ENCODE measurements at regions not wholly inside any gene's neighbourhood (a gene's known extent, or its start where the extent isn't known, plus 50 kb on each side); places are given as distances from the start of the nearest gene placed in this dataset.
"Not testable (repeated sequence)": the region's sequence is repeated elsewhere in the genome, so short reads cannot be mapped to it uniquely, and the experiment has no call there.

DNA sequence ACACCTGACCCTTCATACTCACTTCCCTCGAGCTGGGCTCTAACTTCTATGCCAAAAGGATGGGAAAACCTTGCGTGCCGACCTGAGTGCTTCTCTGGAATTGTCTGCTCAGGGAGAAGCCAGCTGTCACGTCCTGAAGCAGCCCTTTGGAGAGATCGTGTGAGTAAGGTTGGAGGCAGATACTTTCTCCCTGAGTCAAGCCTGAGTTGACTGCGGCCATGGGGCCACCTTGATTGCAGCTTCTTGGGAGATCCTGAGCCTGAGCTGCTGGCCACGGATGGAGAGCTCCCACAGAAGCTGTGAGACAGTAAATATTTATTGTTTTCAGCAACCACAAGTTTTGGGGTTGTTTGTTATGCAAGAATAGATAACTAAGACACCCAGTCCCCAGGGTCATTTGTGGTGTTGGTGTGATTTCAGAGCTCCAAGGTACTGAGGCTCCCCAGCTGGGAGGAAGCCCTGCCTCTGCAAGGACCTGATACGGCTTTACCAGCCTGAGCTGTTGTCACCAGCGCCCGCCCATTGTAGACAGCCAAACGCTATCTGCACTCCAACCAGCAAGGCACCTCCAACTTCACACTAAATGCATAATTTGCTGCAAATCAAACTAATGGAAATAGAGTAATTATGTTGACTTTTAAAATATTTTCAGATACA lies 531.6 kb downstream of the PTPRU start:
- no peak for DNase-seq (ENCODE audit: low spot score)

DNA sequence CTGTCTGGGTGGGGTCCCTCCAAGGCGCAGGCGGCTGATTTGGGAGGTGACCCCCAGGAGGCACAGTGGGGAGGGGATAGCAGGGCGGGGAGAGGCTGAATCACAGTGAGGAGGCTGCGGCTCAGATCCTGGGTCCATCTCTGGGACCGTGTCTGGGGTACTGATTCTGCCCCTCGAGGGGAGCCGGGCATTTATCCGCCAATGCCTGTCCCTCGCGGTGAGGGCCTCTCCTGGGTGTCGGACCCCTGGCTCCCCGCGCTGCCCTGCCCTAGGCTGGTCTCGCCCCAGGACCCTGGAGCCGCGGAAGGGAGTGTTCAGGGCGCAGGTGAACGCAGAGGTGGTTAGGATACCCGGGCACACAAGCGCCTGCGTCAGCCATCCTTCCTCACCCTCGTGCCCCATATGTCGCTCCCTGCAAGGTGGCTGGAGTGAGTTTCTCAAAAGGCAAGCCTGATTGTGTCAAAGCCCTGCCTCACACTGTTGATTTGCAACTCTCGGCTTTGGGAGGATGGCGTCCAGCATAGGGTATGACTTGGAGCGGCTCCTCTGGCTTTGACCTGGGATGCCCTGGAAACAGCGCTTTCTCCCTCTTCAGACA lies 530.9 kb downstream of the PTPRU start:
- no peak for DNase-seq (ENCODE audit: low spot score)

DNA sequence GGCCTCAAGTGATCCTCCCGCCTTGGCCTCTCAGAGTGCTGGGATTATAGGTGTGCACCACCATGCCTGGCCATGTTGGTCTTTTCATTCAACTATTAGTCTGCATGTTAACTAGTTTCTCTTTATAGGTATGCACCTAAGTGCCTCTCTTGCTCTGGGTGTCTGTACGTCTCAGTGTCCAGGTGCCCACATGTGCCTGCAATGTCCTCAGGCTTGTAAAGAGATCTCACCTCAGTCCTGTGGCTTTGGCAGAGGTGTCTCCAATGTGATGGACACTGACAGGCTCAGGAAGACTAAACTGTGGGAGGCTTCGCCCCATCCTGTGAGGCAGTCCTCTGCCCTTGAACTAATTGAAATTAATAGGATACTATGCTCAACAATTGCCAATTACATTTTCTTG lies 526.3 kb downstream of the PTPRU start:
- no peak for DNase-seq (ENCODE audit: low spot score)

DNA sequence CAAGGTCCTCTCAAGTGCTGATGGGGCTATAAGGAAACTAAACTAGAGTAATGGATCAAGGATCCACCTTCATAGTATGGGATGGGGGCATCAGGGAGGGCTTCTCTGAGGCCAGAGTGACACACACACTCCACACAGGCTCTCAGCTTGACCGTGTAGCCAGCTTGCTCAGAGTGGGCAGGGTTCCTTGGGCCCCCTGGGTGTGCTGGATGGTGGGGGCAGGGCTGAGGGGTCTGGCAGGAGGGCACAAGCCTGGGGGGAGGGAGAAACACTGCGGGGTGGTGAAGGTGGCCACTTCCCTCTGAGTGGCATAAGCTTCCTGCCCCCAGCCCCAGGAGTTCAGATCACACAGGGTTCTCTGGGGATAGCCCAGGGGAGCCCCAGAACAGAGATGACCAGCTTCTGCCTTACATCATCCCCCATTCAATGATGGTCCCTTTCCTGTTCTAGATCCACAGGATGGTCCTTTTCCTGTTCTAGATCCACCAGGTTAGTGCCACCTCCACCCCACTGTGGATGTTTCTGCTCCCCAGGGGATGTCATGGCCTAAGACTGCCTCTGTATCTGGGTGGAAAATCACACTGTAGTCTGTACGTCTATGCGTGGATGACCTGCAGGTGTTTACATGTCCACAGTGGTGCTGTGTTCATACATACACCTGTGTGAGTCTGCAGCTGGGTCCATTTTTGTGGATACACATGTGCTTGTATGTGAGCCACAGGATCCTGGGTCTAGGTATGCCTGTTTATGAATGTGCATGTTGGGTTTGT lies 525.0 kb downstream of the PTPRU start:
- DNase-seq (ENCODE audit: low spot score): no peak

DNA sequence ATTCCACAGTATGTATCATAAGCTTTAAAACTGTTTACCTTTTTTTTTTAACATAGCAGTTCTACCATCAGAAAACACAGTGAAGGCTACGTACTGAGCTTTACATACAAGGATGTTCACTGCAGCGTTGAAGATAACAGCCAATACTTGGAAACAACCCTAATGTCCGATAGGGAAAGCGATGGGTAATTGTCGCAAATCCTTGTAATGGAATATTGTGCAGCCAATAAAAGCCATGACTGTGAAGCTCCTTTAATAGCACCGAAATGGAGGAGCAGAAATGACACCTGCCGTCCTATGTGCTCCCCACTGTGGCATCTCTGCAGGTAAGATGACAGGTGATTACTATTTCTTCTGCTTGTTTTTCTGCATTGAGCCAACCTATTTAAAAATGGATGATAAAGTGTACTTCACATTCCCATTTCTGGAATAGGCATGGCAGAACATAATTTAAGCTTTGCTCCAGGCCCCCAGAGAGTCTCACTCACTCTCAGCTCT lies 523.8 kb downstream of the PTPRU start:
- no peak for DNase-seq (ENCODE audit: low spot score)

DNA sequence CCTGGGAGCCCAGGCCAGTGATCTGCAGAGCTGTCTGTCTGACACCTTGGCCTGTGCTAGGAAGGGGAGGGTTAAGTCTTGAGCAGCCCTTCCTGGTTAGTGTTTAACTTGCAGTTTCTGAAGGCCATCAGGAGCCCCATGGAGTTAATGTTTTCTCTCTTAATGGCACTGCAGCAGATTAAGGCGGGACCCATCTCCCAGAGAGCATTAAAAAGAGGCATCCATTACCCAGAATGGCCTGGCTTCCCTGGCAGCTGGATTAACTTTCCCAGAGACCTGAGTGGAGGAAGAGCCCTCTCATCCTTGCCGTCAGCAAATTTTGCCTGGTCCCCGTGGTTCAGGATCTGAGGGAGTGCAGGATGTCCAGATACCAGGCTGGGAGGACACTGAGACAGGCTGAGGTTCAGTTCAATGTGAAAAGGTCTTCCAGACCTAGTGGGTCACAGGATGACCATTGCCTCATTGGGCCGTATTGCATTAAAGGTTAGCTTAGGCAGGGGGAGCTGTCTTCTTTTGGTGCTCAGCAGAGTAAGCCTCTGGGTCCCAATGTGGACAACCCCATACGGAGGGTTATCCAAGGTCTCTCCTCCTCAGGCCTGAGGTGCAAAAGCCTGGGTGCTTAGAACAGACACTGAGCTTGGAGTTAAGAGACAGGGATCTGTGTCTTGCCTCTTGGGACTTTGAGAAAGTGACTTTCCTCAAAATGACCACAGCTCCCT lies 522.6 kb downstream of the PTPRU start:
- DNase-seq (ENCODE audit: low spot score): no peak

DNA sequence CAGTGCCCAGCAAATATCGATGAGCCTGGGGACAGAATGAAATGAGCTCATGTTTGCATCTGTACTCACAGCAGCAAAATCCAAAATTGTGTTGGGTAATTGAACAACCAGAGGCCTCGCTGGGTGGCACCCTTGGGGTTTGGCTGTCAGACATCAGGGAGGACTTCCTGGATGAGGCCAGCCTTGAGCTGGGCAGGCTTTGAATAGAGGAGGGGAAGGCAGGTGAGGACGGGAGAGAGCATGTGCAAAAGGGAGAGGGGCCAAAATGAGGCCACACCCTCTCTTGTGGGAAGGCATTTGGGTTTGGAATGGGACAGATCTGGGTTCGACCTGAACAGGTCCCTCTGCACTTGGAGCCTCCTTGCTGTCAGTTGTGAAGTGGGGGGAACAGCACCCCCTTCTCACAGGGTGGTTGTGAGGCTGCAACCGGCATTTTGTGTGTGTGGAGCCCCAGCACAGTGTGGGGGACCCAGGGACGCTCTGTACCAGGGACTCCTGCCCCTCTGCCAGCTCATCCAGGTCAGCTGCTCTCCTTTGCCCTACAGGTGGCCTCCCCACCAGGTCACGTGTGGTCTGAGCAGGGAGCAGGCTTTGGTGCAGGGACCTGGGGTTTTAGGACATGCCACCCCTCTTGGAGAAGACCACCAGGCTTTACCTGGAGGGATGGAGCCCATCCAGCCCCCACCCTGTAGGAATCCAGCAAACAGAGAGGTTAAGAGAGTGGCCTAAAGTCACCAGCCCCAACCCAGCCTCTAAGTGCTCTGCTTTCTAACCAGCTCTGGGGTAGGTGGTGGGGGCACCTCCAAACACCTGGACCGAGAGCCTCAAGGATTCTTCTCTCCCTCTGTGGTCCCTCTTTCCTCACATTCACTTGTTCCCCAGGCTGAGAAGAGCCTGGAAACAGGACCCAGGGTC lies 521.8 kb downstream of the PTPRU start:
- no peak for DNase-seq (ENCODE audit: low spot score)

DNA sequence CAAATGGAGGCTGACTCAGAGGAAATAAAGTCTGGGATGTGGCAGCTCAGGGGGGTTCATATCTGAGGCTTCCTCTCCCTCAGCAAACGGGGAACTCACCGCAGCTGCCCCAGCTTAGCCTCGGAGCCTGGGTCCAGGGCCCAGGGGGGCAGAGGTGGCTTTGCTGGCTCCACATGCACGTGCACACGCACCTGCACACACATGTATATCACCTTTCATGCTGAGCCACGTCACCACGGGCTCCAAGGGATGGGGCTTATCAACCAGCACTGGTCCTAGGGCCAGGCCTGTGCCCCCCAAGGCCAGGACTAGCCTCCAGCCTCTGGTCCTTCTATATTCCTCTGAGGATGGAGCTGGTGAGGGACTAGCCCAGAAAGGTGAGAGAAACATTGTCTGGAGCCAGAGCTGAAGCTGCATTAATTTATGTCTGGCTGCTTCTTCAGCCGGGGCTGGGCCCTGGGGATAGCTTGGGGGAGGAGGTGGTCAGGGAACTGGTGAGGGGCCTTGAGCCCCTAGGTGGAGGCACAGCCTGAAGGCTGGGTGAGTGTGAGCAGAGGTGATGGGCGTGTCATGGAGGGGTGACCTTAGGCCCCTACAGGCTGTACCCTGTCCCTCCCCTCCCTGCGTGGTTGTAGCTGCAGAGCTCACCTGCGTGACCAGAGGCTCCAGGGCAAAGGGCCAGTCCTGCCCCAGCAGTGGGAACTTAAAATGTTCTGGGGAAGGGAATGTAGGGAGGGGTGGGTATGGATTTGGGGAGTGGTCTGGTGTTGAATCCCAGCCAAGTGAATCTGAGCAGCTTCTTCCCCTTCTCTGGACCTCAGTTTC lies 520.8 kb downstream of the PTPRU start:
- DNase-seq (ENCODE audit: low spot score): no peak

DNA sequence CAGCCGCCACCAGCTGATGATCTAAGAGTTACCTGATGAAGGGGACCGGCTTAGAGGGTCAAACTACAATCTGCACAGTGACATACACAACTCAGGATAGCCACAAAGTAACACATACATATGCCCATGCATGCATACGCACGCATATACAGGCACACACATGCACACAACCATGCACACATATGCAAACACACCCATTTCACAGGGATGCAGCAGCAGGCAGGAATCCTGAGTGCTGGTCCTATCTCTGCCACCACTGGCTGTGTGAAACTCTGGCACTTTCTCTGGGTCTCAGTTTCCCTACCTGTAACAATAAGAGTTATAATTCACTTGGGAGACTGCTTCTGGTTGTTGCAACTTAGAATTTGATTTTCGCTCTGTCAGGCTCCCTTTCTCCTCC lies 520.2 kb downstream of the PTPRU start:
- DNase-seq (ENCODE audit: low spot score): no peak

DNA sequence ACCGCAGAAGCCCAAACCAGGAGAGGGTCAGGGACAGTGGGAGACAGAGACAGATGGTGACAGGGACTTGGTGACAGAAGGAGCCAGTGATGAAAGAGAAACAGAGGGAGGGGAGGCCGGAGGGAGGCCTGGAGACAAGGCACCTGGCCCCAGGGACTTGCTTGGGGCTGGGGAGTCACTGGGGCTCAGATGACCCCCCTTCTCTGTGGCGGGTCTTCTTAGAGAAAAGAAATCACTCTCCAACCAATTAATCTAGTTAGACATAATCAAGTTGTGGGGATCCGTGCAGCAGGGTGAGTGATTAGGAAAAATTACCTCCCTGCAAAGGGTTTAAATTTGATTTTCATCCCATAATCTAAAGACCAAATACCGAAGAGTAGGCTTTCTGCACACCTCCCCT lies 519.8 kb downstream of the PTPRU start:
- DNase-seq (ENCODE audit: low spot score): no peak

DNA sequence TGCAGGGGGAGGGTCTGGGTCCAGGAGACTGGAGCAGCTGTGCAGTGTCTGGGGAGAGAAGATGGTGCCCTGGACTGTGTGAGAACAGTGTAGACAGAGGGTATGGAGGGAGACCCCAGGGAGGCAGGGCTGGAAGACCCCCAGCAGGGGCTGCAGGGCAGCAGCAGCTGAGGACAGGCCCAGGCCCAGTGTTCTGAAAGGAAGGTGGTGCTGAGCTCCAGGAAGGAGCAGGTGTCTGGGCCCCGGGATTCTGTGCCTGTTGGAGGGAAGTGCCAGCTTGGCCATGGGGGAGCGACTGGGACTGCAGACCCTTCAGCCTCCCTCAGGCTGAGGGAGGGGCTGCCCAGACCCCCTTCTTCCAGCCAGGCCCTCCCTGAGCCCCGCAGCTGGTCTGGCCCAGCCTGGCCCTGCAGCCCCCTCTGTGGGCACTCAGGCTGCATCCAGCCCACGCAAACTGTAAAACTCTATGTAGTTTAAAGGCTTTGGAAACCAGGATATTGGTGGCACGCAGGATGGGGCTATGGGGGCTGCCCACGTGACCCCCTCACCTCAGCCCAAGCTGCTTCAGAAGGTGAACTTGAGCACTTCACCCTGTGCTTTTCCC lies 519.2 kb downstream of the PTPRU start:
- DNase-seq (ENCODE audit: low spot score): not testable (repeated sequence)

DNA sequence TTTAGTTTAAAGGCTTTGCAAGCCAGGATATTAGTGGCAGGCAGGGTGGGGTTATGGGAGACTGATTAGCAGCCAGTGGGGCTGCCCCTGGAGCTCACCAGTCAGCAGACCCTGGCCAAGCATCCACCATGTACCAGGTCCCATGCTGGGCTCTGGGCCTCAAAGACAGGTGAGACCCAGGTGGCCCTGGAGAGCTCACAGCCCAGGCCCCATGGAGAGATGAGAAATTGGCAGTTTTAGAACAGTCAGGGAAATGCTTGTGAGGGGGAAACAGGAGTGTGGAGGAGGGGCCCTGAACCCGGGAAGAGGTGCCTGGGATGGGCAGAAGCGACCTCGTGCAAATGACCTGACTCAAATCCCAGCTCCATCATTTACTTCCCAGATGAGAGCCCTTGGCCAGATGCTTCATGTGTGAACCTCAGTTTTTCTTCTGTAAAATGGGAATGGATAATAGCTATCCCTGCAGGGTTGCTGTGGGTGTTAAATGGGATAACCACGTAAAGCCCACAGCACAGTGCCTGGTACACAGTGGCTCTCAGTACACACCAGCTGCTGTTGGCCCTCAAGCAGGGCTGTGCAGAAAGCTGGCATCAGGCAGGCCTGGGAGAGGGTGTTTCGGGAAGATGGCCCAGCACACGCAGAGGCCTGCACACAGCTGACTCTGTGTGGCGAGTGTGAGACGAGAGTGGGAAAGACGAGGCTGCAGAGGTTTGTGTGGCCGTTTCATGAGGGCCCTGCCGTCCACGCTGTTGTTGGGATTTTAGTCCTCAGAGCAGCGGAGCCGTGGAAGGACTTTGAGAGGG lies 518.5 kb downstream of the PTPRU start:
- DNase-seq (ENCODE audit: low spot score): no peak

DNA sequence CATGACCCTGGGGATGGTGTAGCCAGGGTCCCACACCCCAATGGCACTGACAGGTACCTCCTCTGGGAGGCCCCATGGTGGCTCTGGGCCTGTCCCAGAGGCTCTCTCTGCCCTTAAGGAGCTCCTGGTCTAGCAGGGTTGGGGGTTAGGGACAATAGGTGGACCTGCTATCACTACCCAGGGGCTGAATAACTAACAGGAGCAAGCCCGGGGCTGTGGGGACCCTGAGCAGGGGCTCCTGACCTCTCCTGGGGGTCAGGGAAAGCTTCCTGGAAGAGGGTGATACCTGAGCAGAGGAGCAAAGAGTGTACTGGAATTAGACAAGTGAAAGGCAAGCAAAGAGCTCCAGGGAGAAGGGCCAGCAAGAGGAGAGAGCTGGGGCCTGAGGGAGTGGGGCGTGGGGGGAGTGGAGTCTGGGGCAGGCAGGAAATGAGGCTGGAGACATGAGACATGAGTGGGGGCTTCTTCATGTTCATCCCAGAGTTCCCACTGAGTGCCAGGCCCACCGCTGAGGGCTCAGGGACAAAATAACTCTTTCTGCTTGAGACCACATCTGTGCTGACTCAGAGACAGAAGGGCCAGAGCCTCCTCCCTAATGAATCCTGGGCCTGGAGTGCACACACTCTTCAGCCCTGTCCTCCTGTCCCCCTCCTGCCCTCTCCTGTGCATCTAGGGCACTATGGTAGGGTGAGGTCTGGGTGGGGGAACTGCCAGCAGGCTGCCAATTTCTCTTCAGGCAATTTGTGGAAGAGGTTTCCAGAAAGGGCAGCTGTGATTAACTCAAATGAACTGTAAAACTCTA lies 517.6 kb downstream of the PTPRU start:
- DNase-seq (ENCODE audit: low spot score): no peak

DNA sequence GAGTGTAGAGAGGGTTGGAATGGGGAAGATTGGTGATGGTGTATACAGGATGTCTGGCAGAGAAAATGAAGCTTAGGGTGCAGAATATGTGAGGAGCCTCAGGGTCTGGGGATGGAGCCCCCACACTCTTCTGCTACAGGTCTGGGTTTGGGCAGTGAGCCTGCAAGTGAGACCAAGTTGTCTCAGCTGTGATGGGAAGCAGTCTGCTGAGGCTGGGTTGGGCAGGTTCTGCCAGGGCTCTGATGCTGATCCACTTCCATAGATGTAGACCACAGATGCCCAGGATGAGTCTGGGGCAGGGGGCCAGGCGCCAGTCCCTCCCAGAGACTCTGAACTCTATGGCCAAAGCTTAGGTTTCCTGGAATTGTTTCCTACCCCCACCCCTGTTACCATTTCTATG lies 516.9 kb downstream of the PTPRU start:
- DNase-seq (ENCODE audit: low spot score): no peak

DNA sequence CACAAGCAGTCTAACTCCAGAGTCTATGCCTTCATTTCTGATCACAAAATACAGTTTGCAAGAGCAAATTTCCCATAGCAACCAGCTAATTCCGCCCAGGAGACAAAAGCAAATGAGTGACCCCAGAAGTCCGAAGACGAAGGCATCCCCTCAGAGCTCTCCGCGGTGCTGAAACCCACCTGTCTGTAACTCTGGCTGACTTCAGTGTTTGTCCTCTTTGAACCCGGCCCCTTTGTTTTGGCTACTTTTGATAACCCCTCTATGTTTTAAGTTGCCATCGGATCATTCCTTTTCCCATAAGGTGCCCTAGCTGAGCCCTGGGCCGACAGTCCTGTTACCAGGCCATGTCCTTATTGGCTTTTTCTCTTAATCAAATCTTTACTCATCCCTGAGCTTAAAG lies 515.8 kb downstream of the PTPRU start:
- DNase-seq (ENCODE audit: low spot score): no peak

DNA sequence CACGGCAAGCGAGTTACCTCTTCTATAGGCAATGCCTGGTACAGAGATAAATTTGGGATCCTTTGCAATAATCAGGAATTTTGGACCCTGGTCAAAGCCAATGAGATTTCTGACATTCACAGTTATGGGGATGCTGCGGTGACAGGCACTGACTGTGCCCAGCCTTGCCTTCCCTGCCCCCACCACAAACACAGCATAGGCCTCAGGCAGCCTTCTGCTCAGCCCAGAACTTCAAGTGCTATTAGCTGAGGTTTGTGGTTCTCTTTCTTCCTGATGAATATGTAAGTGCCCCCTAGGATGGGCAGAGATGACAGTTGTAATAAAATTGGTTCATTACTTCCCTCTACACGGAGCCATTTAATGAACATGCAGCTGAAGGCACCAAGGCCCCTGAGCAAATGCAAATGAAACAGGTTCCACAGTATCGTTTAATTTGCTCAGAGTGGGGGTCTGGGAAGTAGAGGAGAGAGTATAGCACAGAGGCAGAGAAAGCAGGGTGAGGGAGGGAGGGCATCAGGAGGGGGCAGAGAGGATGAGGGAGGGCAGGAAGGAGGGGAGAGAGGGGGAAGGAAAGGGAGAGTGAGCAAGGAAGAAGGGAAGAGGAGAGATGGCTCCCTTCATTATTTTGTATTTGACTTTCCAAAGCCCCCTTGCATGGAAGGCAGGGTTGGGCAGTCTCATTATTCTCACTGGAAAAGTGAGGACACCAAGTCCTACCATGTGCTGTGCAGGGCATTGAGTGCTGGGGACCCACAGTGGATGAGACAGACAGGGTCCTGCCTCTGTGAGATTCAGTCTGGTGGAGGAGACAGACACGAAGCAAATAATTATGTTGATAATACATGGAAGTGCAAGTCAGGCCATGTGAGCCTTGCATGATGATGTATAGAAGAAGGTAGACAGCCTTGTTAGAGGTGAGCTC lies 513.0 kb downstream of the PTPRU start:
- DNase-seq (ENCODE audit: low spot score): no peak

DNA sequence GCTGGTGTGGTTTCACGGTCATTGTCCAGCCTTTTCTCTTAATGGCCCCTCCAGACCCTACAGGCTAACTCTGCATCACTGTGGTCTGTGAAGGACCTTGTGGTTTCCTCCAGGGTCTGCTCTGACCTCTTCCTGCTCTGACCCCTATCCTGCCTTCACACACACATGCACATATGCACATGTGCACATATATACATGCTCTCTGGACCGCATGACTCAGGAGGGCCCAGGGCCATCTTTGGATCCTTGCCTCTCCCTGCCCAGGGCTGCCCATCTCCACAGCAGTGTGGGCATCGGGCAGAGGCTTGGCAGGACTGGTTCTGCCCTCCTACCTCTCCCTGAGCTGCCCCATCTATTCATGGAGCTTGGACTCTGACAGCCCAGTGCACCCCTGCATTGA lies 510.9 kb downstream of the PTPRU start:
- DNase-seq (ENCODE audit: low spot score): no peak
